ENCODE measurements at regions not wholly inside any gene's neighbourhood (a gene's known extent, or its start where the extent isn't known, plus 50 kb on each side); places are given as distances from the start of the nearest gene placed in this dataset.
"Not testable (repeated sequence)": the region's sequence is repeated elsewhere in the genome, so short reads cannot be mapped to it uniquely, and the experiment has no call there.

DNA sequence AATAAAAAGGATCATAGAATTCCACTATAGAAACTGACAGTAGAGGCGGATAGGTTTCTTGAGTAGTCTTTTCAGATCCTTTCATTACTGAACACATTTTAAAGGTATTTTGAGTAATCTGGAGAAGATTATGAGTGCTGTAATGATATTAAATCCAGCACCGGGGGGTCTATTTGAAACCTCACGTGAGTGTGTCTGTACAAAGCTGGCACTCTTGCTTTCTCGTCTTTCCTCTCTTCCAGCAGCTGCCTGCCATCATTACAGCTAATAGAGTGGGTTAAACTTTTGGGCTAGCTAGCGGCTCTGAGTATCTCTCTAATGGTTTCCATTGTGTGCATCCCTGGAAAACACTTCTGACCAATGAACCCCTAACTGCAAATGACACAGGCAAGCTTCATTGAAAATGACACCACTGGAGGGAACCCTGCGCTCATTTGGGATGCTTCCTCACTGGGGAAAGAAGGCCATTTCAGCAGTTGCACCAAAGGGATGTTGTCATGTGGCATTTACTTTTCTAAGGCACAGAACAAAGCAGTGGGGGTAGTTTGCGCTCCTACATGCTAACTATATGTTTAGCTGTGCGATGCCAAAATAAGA is 101.0 kb downstream of the HRH4 start:
- no peak for DNase-seq (ENCODE audit: low read depth)

DNA sequence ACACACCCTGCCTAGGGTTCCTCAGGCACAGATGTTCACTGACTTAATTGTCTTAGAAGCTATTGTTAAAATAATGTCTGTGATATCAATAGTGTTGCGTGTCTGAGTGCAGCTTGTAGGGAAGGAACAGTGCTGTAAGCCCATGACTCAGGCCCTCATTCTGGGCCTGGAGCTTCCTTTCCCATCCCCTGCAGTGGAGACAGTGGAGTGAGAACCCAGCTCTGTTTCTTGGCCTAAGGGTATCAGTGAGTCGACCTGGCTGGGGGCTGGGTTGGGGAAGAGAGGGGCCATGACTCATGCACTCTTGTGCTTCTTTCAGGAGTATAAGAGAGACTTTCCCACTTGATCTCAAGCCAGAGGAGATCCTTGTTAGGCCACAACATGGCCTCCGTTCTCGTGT is 106.8 kb downstream of the HRH4 start:
- DNase-seq (ENCODE audit: low read depth): no peak

DNA sequence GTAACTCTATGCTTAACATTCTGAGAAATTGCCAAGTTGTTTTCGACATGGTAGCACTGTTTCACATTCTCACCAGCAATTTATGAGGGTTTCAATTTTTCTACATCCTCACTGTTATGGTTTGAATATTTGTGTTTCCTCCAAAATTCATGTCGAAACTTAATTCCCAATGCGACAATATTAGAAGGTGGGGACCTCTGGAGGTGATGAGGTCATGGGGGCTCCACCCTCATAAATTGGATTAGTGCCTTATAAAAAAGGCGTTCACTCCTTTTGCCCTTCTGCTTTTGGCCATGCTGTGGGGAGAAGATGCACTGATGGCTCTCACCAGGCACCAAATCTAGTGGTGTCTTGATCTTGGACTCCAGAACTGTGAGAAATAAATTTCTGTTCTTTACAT is 110.3 kb downstream of the HRH4 start:
- DNase-seq (ENCODE audit: low read depth): no peak

DNA sequence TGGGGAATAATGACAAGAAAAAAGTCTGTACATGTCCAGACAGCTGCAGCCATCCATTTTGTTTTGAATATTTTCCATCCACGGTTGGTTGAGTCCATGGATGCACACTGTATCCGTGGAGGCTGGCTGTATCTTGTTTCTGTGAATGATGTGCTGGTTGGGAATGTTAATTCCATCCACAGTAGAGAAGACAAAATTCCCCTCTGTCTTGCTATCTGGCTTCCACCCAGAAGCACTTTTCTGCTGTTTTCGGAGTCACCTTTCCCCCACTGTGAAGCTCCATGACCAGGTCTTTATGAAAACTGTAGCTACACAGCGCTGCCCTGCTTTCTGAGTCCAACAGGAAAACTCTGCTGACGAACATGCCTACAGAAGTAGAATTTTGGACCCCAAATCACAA is 122.3 kb downstream of the HRH4 start:
- no peak for DNase-seq (ENCODE audit: low read depth)

DNA sequence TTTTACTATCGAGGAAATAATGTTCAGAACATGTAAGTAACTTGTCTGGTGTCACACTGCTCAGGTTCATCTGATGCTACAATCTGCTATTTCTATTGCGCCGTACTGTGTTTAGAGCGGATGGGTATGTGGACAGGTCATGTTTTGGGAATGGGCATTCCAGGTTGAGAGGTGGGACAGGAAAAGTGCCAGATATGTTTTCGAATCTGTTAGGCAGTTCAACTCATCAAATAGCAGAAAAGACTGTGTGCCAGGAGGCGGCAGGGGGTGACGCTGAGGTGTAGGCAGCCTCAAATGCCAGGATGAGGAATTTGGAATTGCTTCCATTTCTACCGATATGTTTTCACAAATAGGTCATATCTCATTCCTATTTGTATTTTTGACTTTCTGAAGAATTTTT is 123.8 kb downstream of the HRH4 start:
- DNase-seq (ENCODE audit: low read depth): no peak

DNA sequence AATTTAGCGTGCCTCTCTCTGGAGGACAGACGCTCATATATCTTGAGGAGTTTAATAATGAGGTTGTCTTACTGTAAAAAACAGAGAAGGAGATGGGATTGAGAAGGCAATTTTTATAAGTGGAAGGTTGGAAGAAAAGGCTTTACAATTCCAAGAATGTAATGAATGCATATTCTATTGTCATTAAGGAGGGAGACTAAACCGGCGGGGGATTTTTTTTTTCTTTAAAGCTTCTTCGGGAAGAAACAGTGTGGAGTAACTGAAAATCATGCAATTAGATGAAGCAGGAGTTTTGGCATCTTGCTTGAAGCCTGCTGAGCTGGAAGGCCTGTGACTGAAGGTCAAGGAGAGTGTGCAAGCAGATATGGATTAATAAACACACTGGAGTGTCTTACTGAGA is 124.4 kb downstream of the HRH4 start:
- DNase-seq (ENCODE audit: low read depth): no peak

DNA sequence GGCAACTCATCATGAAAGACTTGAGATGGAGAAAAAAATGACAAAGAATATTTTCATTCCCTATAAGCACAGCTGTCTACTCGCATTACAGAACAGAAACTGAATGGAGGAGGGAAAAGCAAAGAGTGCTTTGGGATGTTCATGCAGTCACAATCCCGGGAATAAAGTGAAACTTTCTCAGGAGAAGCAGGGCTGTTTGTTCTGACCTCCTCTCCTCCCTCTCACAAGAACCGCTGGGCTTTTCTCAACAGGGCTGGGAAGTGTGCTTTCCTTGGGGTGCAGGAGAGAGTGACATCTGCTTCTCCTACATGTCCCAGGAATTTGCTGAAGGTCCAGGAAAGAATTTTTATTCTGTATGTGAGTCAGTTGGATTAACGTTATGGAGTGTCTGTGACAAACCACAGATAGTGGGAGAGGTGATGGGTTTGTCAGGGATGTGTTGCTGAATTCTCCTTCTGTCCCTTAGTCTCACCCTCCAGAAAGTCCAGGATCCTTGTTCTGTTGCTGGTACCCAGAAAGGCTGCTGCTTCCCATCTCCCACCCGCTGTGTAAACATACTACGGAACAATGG is 125.6 kb downstream of the HRH4 start:
- no peak for DNase-seq (ENCODE audit: low read depth)

DNA sequence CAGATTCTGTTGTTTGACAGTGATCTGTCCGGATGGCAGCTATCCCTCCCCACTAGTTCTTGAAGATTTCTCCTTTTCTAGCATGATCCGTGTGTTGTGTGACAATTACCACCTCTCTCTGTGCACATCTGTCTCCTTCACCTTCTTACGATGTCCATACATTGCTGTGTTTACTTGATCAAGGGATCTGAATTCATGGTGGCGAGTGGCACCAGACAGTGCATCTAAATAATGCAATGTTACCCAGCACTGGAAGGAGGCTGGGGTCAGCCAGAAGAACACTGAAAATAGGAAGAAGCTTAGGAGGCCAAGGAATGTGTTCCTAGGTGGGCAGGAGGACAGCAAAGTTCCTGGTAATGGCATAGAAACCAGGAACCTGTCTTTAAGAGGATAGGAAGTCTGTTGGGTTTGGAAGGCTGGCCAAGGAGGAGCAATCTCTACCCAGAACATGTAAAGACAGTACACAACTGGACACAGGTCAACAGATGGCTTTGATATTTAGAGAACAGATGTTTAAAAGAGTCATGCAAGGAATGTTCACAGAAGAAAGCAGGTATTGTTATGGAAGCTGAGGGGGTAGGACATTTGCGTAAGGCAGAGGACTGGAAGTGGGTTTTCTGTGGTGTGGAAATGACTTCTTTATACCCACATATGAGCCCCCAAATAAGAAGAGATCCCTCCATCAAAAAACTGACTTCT is 126.4 kb downstream of the HRH4 start:
- no peak for DNase-seq (ENCODE audit: low read depth)

DNA sequence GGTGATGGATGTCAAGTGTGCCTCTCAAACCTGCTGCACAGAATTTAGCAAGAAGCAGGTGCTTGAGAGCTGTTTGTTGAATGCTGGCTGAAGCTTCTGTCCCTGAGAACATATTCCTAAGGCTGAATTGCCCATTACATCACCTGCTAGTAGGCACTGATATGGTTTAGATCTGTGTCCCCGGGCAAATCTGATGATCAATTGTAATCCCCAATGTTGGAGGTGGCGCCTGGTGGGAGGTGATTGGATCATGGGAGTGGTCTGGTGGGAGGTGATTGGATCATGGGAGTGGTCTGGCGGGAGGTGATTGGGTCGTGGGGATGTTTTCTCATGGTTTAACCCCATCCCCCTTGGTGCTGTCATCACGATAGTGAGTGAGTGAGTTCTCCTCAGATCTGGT is 128.0 kb downstream of the HRH4 start:
- no peak for DNase-seq (ENCODE audit: low read depth)

DNA sequence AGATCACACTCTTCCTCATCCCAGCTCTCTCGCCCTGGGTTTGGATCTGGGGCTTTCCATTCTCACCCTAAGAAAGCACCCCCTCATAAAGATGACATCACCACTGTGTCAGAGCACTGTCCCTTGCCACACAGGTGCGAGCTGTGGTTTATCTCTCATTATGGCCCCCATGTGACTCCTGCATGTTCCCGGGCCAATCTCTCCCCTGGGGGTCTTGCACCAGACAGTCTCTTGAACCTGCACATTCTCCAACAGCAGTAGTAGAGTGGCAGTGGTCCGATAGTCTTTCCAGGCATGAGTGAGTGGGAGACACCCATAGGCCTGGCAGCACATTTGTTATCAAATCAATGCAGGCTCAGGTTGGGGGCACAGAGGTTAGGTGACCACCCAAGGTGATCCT is 130.5 kb downstream of the HRH4 start:
- DNase-seq (ENCODE audit: low read depth): no peak

DNA sequence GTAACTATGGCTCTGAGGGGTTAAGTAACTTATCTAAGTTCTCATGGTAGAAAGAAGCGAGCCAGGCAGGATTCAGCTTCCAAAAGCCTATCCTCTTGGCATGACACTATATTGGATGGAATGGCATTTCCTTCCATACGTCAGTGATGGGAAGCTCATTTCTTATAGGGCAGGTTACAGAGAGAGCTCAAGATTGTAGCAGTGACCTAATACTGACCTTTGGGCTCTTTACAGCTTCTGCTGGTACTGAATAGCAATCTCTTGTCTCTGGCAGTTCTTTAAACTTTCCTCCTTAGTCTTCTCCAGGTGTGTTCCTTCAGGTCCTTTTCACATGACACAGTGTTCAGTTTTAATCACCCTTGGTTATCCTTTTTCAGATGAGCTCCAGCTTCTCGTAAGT is 133.0 kb downstream of the HRH4 start:
- no peak for DNase-seq (ENCODE audit: low read depth)

DNA sequence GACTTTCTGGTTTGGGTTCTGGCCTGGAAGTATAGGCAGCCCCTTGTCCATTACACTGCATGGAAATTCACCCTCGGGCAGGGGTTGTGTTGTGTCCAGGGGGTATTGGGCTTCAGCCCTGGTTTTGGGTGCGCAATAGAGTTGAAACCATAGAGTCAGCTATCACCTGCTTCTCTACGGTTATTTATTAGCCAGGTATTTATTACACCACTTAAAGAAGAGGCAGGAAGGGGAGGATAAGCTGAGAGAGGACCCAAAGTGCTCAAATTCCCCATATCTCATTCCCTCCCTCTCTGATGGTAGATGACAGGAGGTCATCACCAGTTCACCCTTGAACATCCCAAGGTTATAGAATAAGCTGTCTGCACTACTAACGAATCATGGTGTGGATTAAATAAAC is 133.4 kb downstream of the HRH4 start:
- DNase-seq (ENCODE audit: low read depth): no peak

DNA sequence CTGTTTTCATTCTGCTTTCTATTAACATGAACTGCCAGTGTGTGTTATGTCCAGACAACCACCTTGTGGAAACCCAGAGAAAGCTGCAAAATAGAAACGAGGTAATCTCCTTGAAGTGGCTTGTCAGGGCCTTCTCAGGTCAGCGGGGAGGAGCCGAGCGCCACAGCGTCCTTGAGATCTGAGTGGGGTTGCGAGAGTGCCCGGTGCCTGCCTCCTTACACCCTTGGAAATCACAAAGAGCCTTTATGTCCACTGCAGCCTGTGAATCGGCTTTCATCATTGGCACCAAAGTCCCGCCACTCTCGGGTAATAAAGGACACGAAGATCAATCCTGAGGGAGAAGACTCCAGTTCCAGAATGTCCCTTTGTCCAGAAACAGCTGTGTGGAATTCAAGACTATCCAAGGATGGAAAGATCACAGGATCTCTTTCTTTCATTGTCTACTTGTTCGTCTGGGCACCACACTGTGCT is 135.2 kb downstream of the HRH4 start:
- DNase-seq (ENCODE audit: low read depth): no peak

DNA sequence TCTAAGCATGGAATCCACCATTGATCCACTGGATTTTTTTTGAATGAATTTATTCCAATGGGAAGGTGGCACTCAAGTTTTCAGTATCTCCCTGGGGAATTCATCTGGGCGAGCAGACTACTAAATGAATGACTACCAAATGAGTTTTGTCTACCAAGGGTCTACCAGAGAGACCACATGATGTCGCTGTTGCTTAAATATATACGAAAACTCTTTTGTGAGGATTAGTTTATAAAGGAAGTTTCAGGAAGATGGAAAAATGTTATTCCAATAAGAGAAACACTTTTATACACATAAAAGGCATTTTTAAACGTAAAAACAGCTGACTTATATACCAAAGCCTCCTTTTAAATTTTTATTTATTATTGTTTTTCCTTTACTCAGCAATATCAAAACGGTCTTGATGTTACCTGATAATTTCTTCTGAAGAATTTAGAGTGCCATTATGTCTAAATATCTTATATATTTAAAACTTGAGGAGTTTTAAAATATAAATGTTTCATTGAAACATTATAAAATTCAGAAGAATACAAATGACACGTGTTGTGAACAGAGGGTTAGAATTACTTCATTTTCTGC is 139.7 kb downstream of the HRH4 start:
- DNase-seq (ENCODE audit: low read depth): no peak

DNA sequence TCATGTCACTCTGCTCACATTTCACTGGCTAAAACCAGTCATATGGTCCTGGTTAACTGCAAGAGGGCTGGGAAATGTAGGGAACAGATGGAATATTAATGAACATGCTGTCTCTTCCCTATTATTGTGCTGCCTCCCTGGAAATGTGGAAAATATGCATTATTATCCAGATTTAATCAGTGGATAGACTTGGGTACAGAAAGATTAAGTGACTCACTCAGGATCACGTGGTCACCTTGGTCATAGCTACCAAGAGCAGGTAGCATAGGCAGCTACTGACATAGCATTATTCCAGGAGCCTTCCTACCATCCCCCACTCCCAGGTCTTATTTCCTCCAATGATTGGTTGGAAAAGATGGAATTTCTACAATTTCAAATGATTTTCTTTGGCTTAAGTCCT is 141.1 kb downstream of the HRH4 start:
- DNase-seq (ENCODE audit: low read depth): no peak

DNA sequence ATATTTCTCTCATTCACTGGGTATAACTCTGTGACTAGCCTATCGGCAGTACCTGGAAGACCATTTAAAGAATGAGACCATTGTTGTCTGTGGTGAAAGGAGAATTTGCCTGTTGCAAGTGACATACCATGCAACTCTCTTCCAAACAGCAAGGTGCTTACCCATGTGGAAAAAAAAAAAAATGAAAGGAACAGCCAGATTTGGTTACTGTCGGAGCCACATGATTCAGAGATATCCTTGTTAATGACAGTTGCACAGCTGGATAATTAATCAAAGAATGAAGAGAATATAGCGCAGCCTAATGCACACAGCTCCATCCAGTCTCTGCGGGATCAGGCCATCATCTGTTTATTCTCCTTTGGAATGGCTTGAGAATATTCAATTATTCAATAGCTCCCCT is 141.8 kb downstream of the HRH4 start:
- no peak for DNase-seq (ENCODE audit: low read depth)

DNA sequence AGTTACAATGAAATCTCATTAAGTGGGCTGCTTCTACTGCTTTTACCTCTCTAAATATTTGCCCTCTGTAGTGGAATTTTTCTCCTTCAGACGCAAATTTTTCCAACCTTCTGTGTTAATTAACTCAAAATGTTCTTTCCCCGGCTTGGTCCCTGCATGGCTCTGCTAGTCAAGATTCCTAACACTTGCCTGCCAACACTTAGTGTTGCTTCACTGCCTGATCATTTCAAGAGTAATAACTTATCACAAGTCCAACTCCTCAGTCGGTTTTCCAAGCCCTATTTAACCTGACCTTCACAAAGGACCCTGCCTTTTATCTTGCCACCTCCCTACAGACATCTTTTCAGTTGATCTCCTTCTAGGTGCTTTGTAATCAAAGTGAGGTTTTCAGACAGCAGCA is 142.7 kb downstream of the HRH4 start:
- no peak for DNase-seq (ENCODE audit: low read depth)

DNA sequence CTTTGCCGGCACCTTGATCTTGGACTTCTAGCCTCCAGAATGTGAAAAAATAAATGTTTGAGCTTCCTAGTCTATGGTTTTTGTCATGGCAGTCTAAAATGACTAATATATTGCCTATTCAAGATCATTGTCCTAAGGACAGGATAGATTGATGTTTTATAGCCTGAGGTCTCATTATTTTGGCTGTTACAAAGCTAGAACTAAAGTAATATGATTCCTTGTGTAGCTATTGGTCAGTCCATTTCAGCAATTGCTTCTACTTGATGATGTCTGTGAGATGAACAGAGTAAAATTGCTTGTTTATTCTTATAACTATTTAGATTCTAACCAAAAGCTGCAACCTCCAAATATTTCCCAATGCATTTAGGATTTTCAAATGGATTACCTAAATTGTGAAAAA is 145.0 kb downstream of the HRH4 start:
- no peak for DNase-seq (ENCODE audit: low read depth)

DNA sequence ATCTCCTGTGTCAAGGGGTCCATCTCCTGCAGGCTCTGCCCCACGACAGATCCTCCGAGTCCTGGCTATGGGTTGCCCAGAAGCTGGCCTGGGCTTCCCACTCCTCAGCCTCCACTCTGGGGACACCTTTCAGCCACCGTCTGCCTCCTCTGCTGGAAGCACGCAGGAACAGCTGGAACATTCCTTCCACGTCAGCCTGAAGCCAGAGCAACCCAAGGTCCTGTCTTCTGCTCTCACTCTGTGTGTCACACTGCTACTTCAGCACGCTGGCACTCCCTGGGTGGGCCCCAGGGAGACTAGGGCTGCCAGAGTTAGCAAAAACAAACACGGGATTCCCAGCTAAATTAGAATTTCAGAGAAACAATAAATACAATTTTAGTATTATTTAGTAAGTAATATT is 148.8 kb downstream of the HRH4 start:
- no peak for DNase-seq (ENCODE audit: low read depth)

DNA sequence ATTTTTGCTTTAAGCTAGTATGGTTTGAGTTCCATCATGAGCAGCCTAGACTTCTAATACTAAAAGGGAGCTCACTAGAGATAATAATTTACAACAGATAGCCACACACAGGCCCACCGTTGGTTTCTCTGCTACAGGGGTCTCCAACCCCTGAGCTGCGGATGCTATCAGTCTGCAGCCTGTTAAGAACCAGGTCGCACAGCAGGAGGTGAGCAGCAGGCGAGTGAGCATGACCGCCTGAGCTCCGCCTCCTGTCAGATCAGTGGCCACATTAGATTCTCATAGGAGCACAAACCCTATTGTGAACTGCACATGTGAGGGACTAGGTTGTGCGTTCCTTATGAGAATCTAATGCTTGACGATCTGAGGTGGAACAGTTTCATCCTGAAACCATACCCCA is 150.6 kb downstream of the HRH4 start:
- DNase-seq (ENCODE audit: low read depth): no peak

DNA sequence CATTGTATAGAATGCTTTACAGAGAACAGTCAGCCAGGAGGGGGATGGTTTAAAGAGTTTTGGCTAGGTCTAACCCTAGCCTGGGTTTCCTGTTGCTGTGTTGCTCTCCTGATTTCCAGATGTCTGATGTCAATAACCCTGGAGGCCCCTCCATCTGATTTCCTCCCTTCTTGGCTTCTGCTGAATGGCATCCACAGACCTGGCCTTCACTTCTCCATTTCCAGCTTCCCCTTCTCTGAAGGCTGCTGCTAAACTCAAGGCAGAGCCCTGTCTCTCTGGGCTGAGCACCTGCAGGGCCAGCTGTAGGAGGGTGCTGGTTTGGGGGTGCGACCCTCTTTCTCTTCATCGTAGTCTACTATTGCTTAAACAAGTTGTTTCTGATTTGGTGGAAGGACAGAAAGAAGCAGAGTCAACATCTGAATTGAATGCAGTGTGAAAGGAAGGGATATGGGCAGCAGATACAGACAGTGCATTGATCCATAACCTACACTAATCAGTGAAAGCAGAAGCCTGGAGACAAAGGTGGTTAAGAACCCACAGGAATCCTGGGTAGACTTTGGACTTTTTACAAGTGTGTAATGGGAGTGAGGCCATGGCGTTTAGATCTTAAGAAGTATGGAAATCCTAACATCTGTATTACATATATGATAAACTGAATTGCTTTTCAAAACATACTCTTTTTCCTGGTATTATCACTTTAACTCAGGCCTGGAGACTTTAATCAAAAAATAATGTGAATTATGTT is 153.6 kb downstream of the HRH4 start:
- no peak for DNase-seq (ENCODE audit: low read depth)

DNA sequence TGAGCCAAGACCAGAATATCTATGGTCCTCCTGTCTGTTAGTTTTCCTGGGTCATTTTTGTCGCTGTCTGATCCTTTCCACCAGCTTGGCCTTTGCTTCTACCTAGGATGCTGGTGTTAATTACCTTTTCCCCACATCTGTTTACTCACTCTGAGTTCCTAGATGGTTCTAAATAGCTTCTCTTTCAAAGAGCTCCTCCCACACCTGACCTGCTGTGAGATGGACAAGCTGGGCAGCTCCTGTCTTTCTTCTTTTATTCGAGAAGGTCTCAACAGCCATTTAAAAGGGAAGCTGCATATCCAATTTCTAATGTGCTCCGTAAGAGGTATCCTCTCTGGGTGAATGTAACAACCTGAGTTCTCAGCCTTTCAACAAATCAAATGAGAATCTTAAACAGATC is 156.2 kb downstream of the HRH4 start:
- no peak for DNase-seq (ENCODE audit: low read depth)

DNA sequence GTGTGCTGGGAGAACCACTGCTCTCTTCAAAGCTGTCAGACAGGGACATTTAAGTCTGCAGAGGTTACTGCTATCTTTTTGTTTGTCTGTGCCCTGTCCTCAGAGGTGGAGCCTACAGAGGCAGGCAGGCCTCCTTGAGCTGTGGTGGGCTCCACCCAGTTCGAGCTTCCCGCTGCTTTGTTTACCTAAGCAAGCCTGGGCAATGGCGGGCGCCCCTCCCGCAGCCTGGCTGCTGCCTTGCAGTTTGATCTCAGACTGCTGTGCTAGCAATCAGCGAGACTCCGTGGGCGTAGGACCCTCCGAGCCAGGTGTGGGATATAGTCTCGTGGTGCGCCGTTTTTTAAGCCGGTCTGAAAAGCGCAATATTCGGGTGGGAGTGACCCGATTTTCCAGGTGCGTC is 164.0 kb downstream of the HRH4 start:
- DNase-seq (ENCODE audit: low read depth): not testable (repeated sequence)
